H9 (cell line): ENCODE measurements at regions not wholly inside any gene's neighbourhood (a gene's known extent, or its start where the extent isn't known, plus 50 kb on each side); places are given as distances from the start of the nearest gene placed in this dataset.

Source experiments
- DNase-seq: peaks from one replicate; pipeline ENCODE4 v3.0.0-alpha.2; 2017
- H2AFZ ChIP-seq: one replicate; pipeline ENCODE4 v1.6.1; 2013; ENCODE audit warnings: mild to moderate bottlenecking, low read length, control low read depth, moderate library complexity
- H2AK5ac ChIP-seq: 2 replicates; pipeline ENCODE4 v1.6.1; 2013; ENCODE audit warnings: low read length, control low read depth, mixed read lengths; ENCODE audit not compliant: insufficient read length
- H2BK120ac ChIP-seq: one replicate; pipeline ENCODE4 v1.6.1; 2013; ENCODE audit warnings: low read depth, mild to moderate bottlenecking, low read length, control low read depth, inconsistent platforms; ENCODE audit not compliant: poor library complexity, severe bottlenecking
- H2BK12ac ChIP-seq: 2 replicates; pipeline ENCODE4 v1.6.1; 2013; ENCODE audit warnings: low read length, control low read depth, mixed read lengths, low read depth; ENCODE audit not compliant: insufficient read length
- H2BK15ac ChIP-seq: 2 replicates; pipeline ENCODE4 v1.6.1; 2013; ENCODE audit warnings: low read depth, low read length, control low read depth
- H2BK20ac ChIP-seq: one replicate; pipeline ENCODE4 v1.6.1; 2013; ENCODE audit warnings: low read depth, mild to moderate bottlenecking, low read length, control low read depth, inconsistent platforms; ENCODE audit not compliant: poor library complexity, severe bottlenecking
- H2BK5ac ChIP-seq: 2 replicates; pipeline ENCODE4 v1.6.1; 2013; ENCODE audit warnings: low read length, control low read depth, mixed read lengths; ENCODE audit not compliant: insufficient read length
- H3K14ac ChIP-seq: 2 replicates; pipeline ENCODE4 v1.6.1; 2013; ENCODE audit warnings: low read length, control low read depth; ENCODE audit not compliant: insufficient read depth
- H3K18ac ChIP-seq: 2 replicates; pipeline ENCODE4 v1.6.1; 2013; ENCODE audit warnings: low read depth, mild to moderate bottlenecking, mixed read lengths, low read length, control low read depth; ENCODE audit not compliant: insufficient read length
- H3K23ac ChIP-seq: 2 replicates; pipeline ENCODE4 v1.6.1; 2013; ENCODE audit warnings: low read length, control low read depth, mixed read lengths, low read depth; ENCODE audit not compliant: insufficient read length
- H3K23me2 ChIP-seq: 2 replicates; pipeline ENCODE4 v1.6.1; 2013; ENCODE audit warnings: low read depth, mild to moderate bottlenecking, mixed read lengths, low read length, control low read depth; ENCODE audit not compliant: insufficient read length, poor library complexity, severe bottlenecking
- H3K27ac ChIP-seq: 2 replicates; pipeline ENCODE4 v1.5.1; 2013; ENCODE audit warnings: low read length, control low read depth, mixed read lengths, low read depth; ENCODE audit not compliant: insufficient read length
- H3K27me3 ChIP-seq: 2 replicates; pipeline ENCODE4 v1.6.1; 2013; ENCODE audit warnings: low read length, control low read depth, inconsistent platforms; ENCODE audit not compliant: insufficient read depth
- H3K4ac ChIP-seq: 2 replicates; pipeline ENCODE4 v1.6.1; 2013; ENCODE audit warnings: low read depth, mild to moderate bottlenecking, control low read depth, inconsistent platforms, low read length, moderate library complexity
- H3K4me1 ChIP-seq: 2 replicates; pipeline ENCODE4 v1.6.1; 2013; ENCODE audit warnings: low read length, control low read depth, inconsistent platforms; ENCODE audit not compliant: insufficient read depth
- H3K4me2 ChIP-seq: 2 replicates; pipeline ENCODE4 v1.6.1; 2013; ENCODE audit warnings: low read length, control low read depth, mixed read lengths; ENCODE audit not compliant: insufficient read length, insufficient read depth
- H3K56ac ChIP-seq: 2 replicates; pipeline ENCODE4 v1.6.1; 2013; ENCODE audit warnings: low read depth, mild to moderate bottlenecking, mixed read lengths, low read length, control low read depth; ENCODE audit not compliant: insufficient read length
- H3K79me1 ChIP-seq: 2 replicates; pipeline ENCODE4 v1.6.1; 2013; ENCODE audit warnings: low read depth, mild to moderate bottlenecking, moderate library complexity, low read length, control low read depth, inconsistent platforms; ENCODE audit not compliant: insufficient read depth, poor library complexity, severe bottlenecking
- H3K79me2 ChIP-seq: 2 replicates; pipeline ENCODE4 v1.6.1; 2013; ENCODE audit warnings: low read length, control low read depth, inconsistent platforms; ENCODE audit not compliant: insufficient read depth
- H3K9ac ChIP-seq: 2 replicates; pipeline ENCODE4 v1.6.1; 2013; ENCODE audit warnings: low read length, control low read depth, mixed read lengths; ENCODE audit not compliant: insufficient read length; ENCODE audit errors: extremely low read depth
- H3K9me3 ChIP-seq: one replicate; pipeline ENCODE4 v1.6.1; 2013; ENCODE audit warnings: low read depth, low read length, inconsistent platforms; ENCODE audit not compliant: control insufficient read depth
- H3T11ph ChIP-seq: one replicate; pipeline ENCODE4 v1.6.1; 2013; ENCODE audit warnings: mild to moderate bottlenecking, low read length, control low read depth, inconsistent platforms
- H4K20me1 ChIP-seq: one replicate; pipeline ENCODE4 v1.6.1; 2013; ENCODE audit not compliant: control insufficient read depth, insufficient read length, insufficient read depth
- H4K5ac ChIP-seq: 2 replicates; pipeline ENCODE4 v1.6.1; 2013; ENCODE audit warnings: low read depth, mild to moderate bottlenecking, mixed read lengths, low read length, control low read depth; ENCODE audit not compliant: insufficient read length
- H4K8ac ChIP-seq: replicated peaks from 2 replicates; pipeline ENCODE4 v1.6.1; 2013; ENCODE audit warnings: low read length, control low read depth, mixed read lengths, low read depth; ENCODE audit not compliant: insufficient read length
- H4K91ac ChIP-seq: 2 replicates; pipeline ENCODE4 v1.6.1; 2013; ENCODE audit warnings: low read depth, mild to moderate bottlenecking, moderate library complexity, mixed read lengths, low read length, control low read depth; ENCODE audit not compliant: insufficient read length
- H3K27ac Mint-ChIP-seq, 3 experiments: 2 replicates in 2 of 3; 3 replicates in 1 of 3; pipeline ENCODE4 v1.8.0; 2020 to 2021; ENCODE audit warnings: mixed read lengths in 3 of 3, mild to moderate bottlenecking in 1 of 3, moderate library complexity in 1 of 3
- H3K27me3 Mint-ChIP-seq: 2 replicates; pipeline ENCODE4 v1.8.0; 2021; ENCODE audit warnings: low read depth, mild to moderate bottlenecking, moderate library complexity, mixed read lengths
- H3K36me3 Mint-ChIP-seq, 3 experiments: 2 replicates in 2 of 3; 3 replicates in 1 of 3; pipeline ENCODE4 v1.8.0; 2020 to 2021; ENCODE audit warnings: low read depth in 3 of 3, mixed read lengths in 3 of 3; ENCODE audit not compliant: insufficient read depth in 1 of 3
- H3K4me1 Mint-ChIP-seq, 2 experiments: 2 replicates each; pipeline ENCODE4 v1.8.0; 2020; ENCODE audit warnings: mixed read lengths in 2 of 2
- H3K4me3 Mint-ChIP-seq, 2 experiments: 2 replicates in 1 of 2; 3 replicates in 1 of 2; pipeline ENCODE4 v1.8.0; 2020 to 2021; ENCODE audit warnings: mild to moderate bottlenecking in 2 of 2, mixed read lengths in 2 of 2, moderate library complexity in 1 of 2
- H3K9me3 Mint-ChIP-seq, 2 experiments: 2 replicates in 1 of 2; 3 replicates in 1 of 2; pipeline ENCODE4 v1.8.0; 2020; ENCODE audit warnings: mild to moderate bottlenecking in 2 of 2, mixed read lengths in 2 of 2, moderate library complexity in 1 of 2
- CTCF ChIP-seq: fragments of 200-600 bp; sonication (generic); conservative IDR thresholded peaks from 3 replicates; pipeline ENCODE4 v1.8.0; 2021; ENCODE audit warnings: antibody characterized with exemption, mild to moderate bottlenecking
- WGBS: extraction: QIAGEN DNeasy Blood & Tissue Kit; methylation state at CpG from one replicate; pipeline ENCODE4 v1.1.7; 2013; ENCODE audit warnings: missing lambda C conversion rate, low lambda C conversion rate, mixed read lengths; ENCODE audit not compliant: insufficient read length; ENCODE audit errors: extremely low coverage; 5-methylcytosine and 5-hydroxymethylcytosine counted together

DNA sequence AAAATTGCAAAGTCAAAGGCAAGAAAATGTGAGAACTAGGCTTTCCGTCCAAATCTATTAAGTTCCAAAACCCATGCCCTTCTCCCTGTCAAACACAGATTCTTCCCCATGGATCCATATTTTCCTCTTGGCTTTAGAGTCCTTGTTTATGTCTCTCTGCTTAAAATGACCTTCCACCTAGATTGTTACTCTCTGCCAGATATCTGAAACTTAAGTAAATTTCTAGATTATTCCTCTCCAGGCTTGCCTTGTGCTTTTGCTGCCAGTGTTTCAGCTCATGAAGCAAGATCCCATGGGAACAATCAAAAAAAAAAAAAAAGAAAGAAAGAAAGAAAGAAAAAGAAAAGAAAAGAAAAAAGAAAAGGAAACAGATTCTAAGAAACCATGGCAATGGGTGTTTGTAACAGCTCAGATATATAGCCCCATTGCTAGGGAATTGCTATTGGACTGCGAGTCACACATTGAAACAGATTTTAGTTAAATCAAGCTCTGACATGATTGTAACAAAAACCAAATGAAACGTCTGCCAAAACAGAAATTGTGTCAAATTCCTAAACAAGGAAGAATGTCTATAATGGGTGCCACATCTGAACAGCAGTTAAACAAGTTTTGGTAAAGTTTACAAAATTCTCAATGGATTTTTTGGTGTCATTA is 660.7 kb upstream of the CNTNAP5 start:
- peaks cover 0 to 3% of the 10 kb centered on the region in 2 experiments; a peak in 3 of 4 replicates for H3K4me1 Mint-ChIP-seq
- no peak overlapping the region for H2AFZ ChIP-seq
- no peak overlapping the region for H3K56ac ChIP-seq
- no peak overlapping the region for H3K18ac ChIP-seq
- no peaks in the 10 kb centered on the region for H3K79me1 ChIP-seq
- H3K27me3 Mint-ChIP-seq: no peaks in the 10 kb centered on the region
- H3K4ac ChIP-seq: no peak overlapping the region
- peaks cover 0 to 5% of the 10 kb centered on the region in 2 experiments; a peak in 2 of 5 replicates for H3K9me3 Mint-ChIP-seq
- H3K27ac ChIP-seq: no peak overlapping the region
- no peak for DNase-seq
- H3K23ac ChIP-seq: no peak overlapping the region
- no peaks in the 10 kb centered on the region for H3K23me2 ChIP-seq
- H3K9ac ChIP-seq: no peak overlapping the region
- no peaks in the 10 kb centered on the region for H3K4me1 ChIP-seq
- no peak overlapping the region for H2BK12ac ChIP-seq
- no peak overlapping the region for H4K91ac ChIP-seq
- H3K4me3 Mint-ChIP-seq: no peak overlapping the region
- H2BK15ac ChIP-seq: no peak overlapping the region
- no peaks in the 10 kb centered on the region; a peak in 1 of 7 replicates for H3K36me3 Mint-ChIP-seq
- H2BK120ac ChIP-seq: no peak overlapping the region
- H2BK5ac ChIP-seq: no peak overlapping the region
- no peak overlapping the region for H3K27ac Mint-ChIP-seq
- H3K4me2 ChIP-seq: no peak overlapping the region
- no peaks in the 10 kb centered on the region for H3K27me3 ChIP-seq
- no peak overlapping the region for H3K14ac ChIP-seq
- no peak for TF ChIP-seq CTCF
- no CpG with 5 or more reads among the region's 3 CpGs for WGBS
- H2BK20ac ChIP-seq: no peak overlapping the region
- no peak overlapping the region for H2AK5ac ChIP-seq
- no peak overlapping the region for H3T11ph ChIP-seq
- no peak overlapping the region for H4K5ac ChIP-seq
- H4K20me1 ChIP-seq: no peaks in the 10 kb centered on the region
- H4K8ac ChIP-seq: no peak overlapping the region
- no peaks in the 10 kb centered on the region for H3K79me2 ChIP-seq
- no peaks in the 10 kb centered on the region for H3K9me3 ChIP-seq
